SU-DHL-6 (cell line): ENCODE measurements at regions not wholly inside any gene's neighbourhood (a gene's known extent, or its start where the extent isn't known, plus 50 kb on each side); places are given as distances from the start of the nearest gene placed in this dataset.

Source experiments
- H2AFZ ChIP-seq: fragments of 200-600 bp; sonication (generic); 2 replicates; pipeline ENCODE4 v1.6.1; 2014; ENCODE audit warnings: low read depth, mild to moderate bottlenecking, moderate library complexity, mixed read lengths, antibody characterized with exemption, low read length; ENCODE audit not compliant: severe bottlenecking
- H3F3A ChIP-seq: fragments of 200-600 bp; shearing (Covaris generic); 2 replicates; pipeline ENCODE4 v1.6.0; 2016; ENCODE audit warnings: antibody characterized with exemption, mild to moderate bottlenecking; ENCODE audit not compliant: insufficient read depth
- H3K27ac ChIP-seq: fragments of 200-600 bp; sonication (generic); 2 replicates; pipeline ENCODE4 v1.5.1; 2016; ENCODE audit warnings: low read depth, mild to moderate bottlenecking, low read length, moderate library complexity, mixed read lengths
- H3K27me3 ChIP-seq: fragments of 200-600 bp; sonication (generic), shearing (Covaris generic); 2 replicates; pipeline ENCODE4 v1.6.0; 2014; ENCODE audit warnings: mild to moderate bottlenecking, low read length
- H3K36me3 ChIP-seq: fragments of 200-600 bp; sonication (generic); 2 replicates; pipeline ENCODE4 v1.6.1; 2014; ENCODE audit warnings: mild to moderate bottlenecking, low read length, mixed read lengths
- H3K4me2 ChIP-seq: fragments of 300-600, 200-600 bp; shearing (Covaris generic), sonication (generic); 2 replicates; pipeline ENCODE4 v1.6.0; 2014; ENCODE audit warnings: low read length, low read depth, mild to moderate bottlenecking; ENCODE audit not compliant: poor library complexity, severe bottlenecking
- H3K4me3 ChIP-seq: fragments of 200-600 bp; sonication (generic); 2 replicates; pipeline ENCODE4 v1.5.1; 2014; ENCODE audit warnings: antibody characterized with exemption, low read length, mild to moderate bottlenecking, mixed read lengths; ENCODE audit not compliant: insufficient read depth, poor library complexity, severe bottlenecking
- H3K79me2 ChIP-seq: fragments of 200-600 bp; sonication (generic); 2 replicates; pipeline ENCODE4 v1.6.1; 2014; ENCODE audit warnings: mild to moderate bottlenecking, low read length, moderate library complexity; ENCODE audit not compliant: insufficient read depth
- H3K9ac ChIP-seq: fragments of 200-600 bp; sonication (generic); 2 replicates; pipeline ENCODE4 v1.7.0; 2014; ENCODE audit warnings: mild to moderate bottlenecking, low read length
- H3K9me2 ChIP-seq: fragments of 200-600 bp; sonication (generic); replicated peaks from 2 replicates; pipeline ENCODE4 v1.6.1; 2014; ENCODE audit warnings: low read length; ENCODE audit not compliant: insufficient read depth
- H3K9me3 ChIP-seq: fragments of 200-600 bp; sonication (generic); 2 replicates; pipeline ENCODE4 v1.6.1; 2014; ENCODE audit warnings: low read length, mixed read lengths; ENCODE audit not compliant: insufficient read depth
- H4K20me1 ChIP-seq: fragments of 200-600 bp; sonication (generic); 2 replicates; pipeline ENCODE4 v1.6.1; 2014; ENCODE audit warnings: low read depth, mild to moderate bottlenecking, antibody characterized with exemption, low read length, moderate library complexity, mixed read lengths
- CTCF ChIP-seq: fragments of 200-600 bp; sonication (generic); IDR thresholded peaks from one replicate; pipeline ENCODE4 v1.5.1; 2017; ENCODE audit warnings: antibody characterized with exemption, mild to moderate bottlenecking, low read length, moderate library complexity; ENCODE audit not compliant: insufficient read depth, poor library complexity, severe bottlenecking
- EZH2phosphoT487 ChIP-seq: fragments of 200-600 bp; sonication (generic), shearing (Covaris generic); conservative IDR thresholded peaks from 2 replicates; pipeline ENCODE4 v1.6.1; 2018; ENCODE audit warnings: mild to moderate bottlenecking, antibody characterized with exemption, low read length, moderate library complexity, mixed read lengths

GRCh38 chr10:25101461-25102146 is 73.2 kb upstream of the GPR158 start:
- Histone ChIP-seq H3K36me3 (no peaks in the 10 kb centered on the region), H4K20me1 (no peaks in the 10 kb centered on the region), H3K9ac (no peak overlapping the region), H3F3A (no peaks in the 10 kb centered on the region), H3K79me2 (no peaks in the 10 kb centered on the region), H3K27ac (no peak overlapping the region), H3K4me3 (no peak overlapping the region), H3K9me3 (no peaks in the 10 kb centered on the region), H3K27me3 (no peaks in the 10 kb centered on the region), H3K4me2 (no peak overlapping the region), H2AFZ (no peak overlapping the region), H3K9me2 (no peaks in the 10 kb centered on the region)
- TF ChIP-seq CTCF, result no peak
- TF ChIP-seq EZH2phosphoT487, result no peak

GRCh38 chr10:25102147-25102822 is 72.5 kb upstream of the GPR158 start:
- H4K20me1 ChIP-seq, result no peaks in the 10 kb centered on the region
- no peak overlapping the region for H3K4me2 ChIP-seq
- H3K27ac ChIP-seq, result no peak overlapping the region
- TF ChIP-seq CTCF (no peak), EZH2phosphoT487 (no peak)
- no peaks in the 10 kb centered on the region for H3K36me3 ChIP-seq
- H3K9ac ChIP-seq, result no peak overlapping the region
- H3K4me3 ChIP-seq, result no peak overlapping the region
- H3K9me3 ChIP-seq, result no peaks in the 10 kb centered on the region
- no peaks in the 10 kb centered on the region for H3K79me2 ChIP-seq
- H2AFZ ChIP-seq, result no peak overlapping the region
- H3K27me3 ChIP-seq, result no peaks in the 10 kb centered on the region
- H3F3A ChIP-seq, result no peaks in the 10 kb centered on the region
- H3K9me2 ChIP-seq, result no peaks in the 10 kb centered on the region

- H3K27me3 ChIP-seq, result no peaks in the 10 kb centered on the region
- no peaks in the 10 kb centered on the region for H3K79me2 ChIP-seq
- H3K9me3 ChIP-seq, result no peaks in the 10 kb centered on the region
- no peaks in the 10 kb centered on the region for H3F3A ChIP-seq
- no peaks in the 10 kb centered on the region for H4K20me1 ChIP-seq
- H3K9me2 ChIP-seq, result no peaks in the 10 kb centered on the region
- no peak overlapping the region for H3K27ac ChIP-seq
- TF ChIP-seq EZH2phosphoT487 (no peak), CTCF (no peak)
- H3K4me2 ChIP-seq, result no peak overlapping the region
- no peak overlapping the region for H3K9ac ChIP-seq
- no peaks in the 10 kb centered on the region for H3K36me3 ChIP-seq
- H3K4me3 ChIP-seq, result no peak overlapping the region
- H2AFZ ChIP-seq, result no peak overlapping the region
These were observed 71.1 kb upstream of the GPR158 start for GRCh38 chr10:25103703-25104102.
